Loucy (cell line): ENCODE measurements at regions not wholly inside any gene's neighbourhood (a gene's known extent, or its start where the extent isn't known, plus 50 kb on each side); places are given as distances from the start of the nearest gene placed in this dataset.

Experiments used
- H2AFZ ChIP-seq: fragments of 200-600 bp; sonication (generic); 2 replicates; pipeline ENCODE4 v1.6.0; 2016; ENCODE audit warnings: antibody characterized with exemption, mild to moderate bottlenecking, low read length, moderate library complexity
- H3F3A ChIP-seq: fragments of 200-600 bp; 2 replicates; pipeline ENCODE4 v1.6.0; 2016; ENCODE audit warnings: antibody characterized with exemption, low read depth, mild to moderate bottlenecking
- H3K27me3 ChIP-seq: fragments of 200-600 bp; sonication (generic); 2 replicates; pipeline ENCODE4 v1.6.1; 2014; ENCODE audit warnings: low read length, mild to moderate bottlenecking; ENCODE audit not compliant: insufficient read depth, poor library complexity, severe bottlenecking
- H3K36me3 ChIP-seq: fragments of 200-600 bp; sonication (generic); 2 replicates; pipeline ENCODE4 v1.6.1; 2016; ENCODE audit warnings: low read length; ENCODE audit not compliant: insufficient read depth
- H3K4me1 ChIP-seq: fragments of 200-600 bp; sonication (generic); 2 replicates; pipeline ENCODE4 v1.5.1; 2014; ENCODE audit warnings: low read length, mild to moderate bottlenecking; ENCODE audit not compliant: insufficient read depth, poor library complexity, severe bottlenecking
- H3K4me2 ChIP-seq: fragments of 200-600 bp; sonication (generic); 2 replicates; pipeline ENCODE4 v1.6.0; 2014; ENCODE audit warnings: antibody characterized with exemption, low read length, low read depth, mild to moderate bottlenecking; ENCODE audit not compliant: poor library complexity, severe bottlenecking
- H3K4me3 ChIP-seq: fragments of 200-600 bp; sonication (generic); 2 replicates; pipeline ENCODE4 v1.5.1; 2014; ENCODE audit warnings: low read length, mild to moderate bottlenecking, mixed read lengths; ENCODE audit not compliant: poor library complexity, severe bottlenecking
- H3K79me2 ChIP-seq: fragments of 200-600 bp; sonication (generic); 2 replicates; pipeline ENCODE4 v1.6.1; 2014; ENCODE audit warnings: low read length; ENCODE audit not compliant: insufficient read depth
- H3K9ac ChIP-seq: fragments of 200-600 bp; sonication (generic); 2 replicates; pipeline ENCODE4 v1.6.0; 2014; ENCODE audit warnings: mild to moderate bottlenecking, low read depth, low read length, moderate library complexity; ENCODE audit not compliant: poor library complexity, severe bottlenecking
- H3K9me2 ChIP-seq: fragments of 200-600 bp; sonication (generic); replicated peaks from 2 replicates; pipeline ENCODE4 v1.6.1; 2016; ENCODE audit warnings: low read depth, low read length, mixed read lengths
- H3K9me3 ChIP-seq: fragments of 200-600 bp; sonication (generic); 2 replicates; pipeline ENCODE4 v1.6.1; 2014; ENCODE audit warnings: mild to moderate bottlenecking, antibody characterized with exemption, low read length, low read depth; ENCODE audit not compliant: insufficient read depth
- H4K20me1 ChIP-seq: fragments of 200-600 bp; sonication (generic); 2 replicates; pipeline ENCODE4 v1.6.0; 2014; ENCODE audit warnings: antibody characterized with exemption, low read length, mild to moderate bottlenecking; ENCODE audit not compliant: insufficient read depth, poor library complexity, severe bottlenecking
- EZH2phosphoT487 ChIP-seq: fragments of 200-600 bp; IDR thresholded peaks from 2 replicates; pipeline ENCODE4 v1.6.1; 2018; ENCODE audit warnings: antibody characterized with exemption, mild to moderate bottlenecking, moderate library complexity, borderline replicate concordance
- TF ChIP-seq, protein P1 (sequence below): fragments of 200-600 bp; sonication (generic); conservative IDR thresholded peaks from 2 replicates; pipeline ENCODE4 v1.5.1; 2014; ENCODE audit warnings: mild to moderate bottlenecking, antibody characterized with exemption, low read length

DNA sequence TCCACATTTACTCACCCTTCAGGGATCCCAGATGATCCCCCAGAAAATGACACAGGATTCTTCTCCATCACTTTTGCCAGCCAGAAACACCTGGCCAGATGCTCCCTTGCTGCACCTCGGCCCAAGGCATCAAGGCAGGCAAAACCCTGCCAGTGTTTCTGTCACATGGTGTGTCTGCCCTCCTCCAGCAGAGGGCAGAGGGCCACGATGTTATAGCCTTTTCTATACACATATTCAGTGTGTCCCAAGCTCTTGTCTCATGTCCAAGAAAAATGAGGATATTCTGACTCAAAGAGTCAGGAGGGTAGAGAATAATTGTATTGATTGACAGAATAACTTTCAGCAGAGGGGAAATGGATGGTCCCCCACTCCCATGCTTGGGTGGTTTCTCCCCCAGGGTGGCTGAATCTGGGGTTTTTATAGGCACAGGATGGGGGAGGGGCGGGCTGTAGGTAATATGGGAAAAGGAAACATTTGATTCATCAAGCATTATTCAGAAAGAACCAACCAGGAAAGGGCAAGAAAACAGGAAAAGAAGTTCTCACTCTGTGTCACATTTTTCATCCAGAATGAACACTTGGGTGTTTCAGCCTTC, 933.9 kb downstream of the TRIB2 start:
- Histone ChIP-seq H3K79me2 (no peaks in the 10 kb centered on the region), H2AFZ (no peak overlapping the region), H3K27me3 (no peaks in the 10 kb centered on the region), H3K9ac (no peak overlapping the region), H3K9me2 (no peaks in the 10 kb centered on the region), H3K4me1 (peaks cover 42% of the 10 kb centered on the region), H3F3A (no peaks in the 10 kb centered on the region), H3K4me3 (no peak overlapping the region), H3K4me2 (no peak overlapping the region), H3K36me3 (no peaks in the 10 kb centered on the region; the same call in 1 of the 2 replicates), H4K20me1 (no peaks in the 10 kb centered on the region), H3K9me3 (peaks cover 33% of the 10 kb centered on the region)
- TF ChIP-seq, protein P1, sequence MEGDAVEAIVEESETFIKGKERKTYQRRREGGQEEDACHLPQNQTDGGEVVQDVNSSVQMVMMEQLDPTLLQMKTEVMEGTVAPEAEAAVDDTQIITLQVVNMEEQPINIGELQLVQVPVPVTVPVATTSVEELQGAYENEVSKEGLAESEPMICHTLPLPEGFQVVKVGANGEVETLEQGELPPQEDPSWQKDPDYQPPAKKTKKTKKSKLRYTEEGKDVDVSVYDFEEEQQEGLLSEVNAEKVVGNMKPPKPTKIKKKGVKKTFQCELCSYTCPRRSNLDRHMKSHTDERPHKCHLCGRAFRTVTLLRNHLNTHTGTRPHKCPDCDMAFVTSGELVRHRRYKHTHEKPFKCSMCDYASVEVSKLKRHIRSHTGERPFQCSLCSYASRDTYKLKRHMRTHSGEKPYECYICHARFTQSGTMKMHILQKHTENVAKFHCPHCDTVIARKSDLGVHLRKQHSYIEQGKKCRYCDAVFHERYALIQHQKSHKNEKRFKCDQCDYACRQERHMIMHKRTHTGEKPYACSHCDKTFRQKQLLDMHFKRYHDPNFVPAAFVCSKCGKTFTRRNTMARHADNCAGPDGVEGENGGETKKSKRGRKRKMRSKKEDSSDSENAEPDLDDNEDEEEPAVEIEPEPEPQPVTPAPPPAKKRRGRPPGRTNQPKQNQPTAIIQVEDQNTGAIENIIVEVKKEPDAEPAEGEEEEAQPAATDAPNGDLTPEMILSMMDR, result no peak; the same call in 1 of the 2 replicates
- TF ChIP-seq EZH2phosphoT487, result no peak

DNA sequence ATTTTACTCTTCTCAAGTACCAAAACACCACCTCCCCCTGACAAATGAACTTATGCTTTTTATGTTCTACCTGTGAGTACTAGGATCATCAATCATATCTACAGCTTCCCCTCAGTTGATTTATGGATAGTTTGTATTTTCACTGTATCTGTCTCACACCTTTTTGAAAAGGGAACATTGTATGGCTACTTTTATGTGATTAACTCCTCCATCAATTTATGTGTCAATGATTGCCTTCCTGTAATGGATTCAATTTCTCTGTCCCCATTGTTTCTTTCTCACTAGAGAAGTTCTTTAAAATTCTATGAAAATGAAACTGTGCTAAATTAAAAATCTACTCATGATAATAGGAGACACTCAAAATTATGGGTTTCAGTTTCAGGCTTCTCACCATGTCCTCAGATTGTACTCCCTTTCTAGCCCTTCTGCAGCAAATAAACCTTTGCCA, 935.0 kb downstream of the TRIB2 start:
- no peak overlapping the region for H2AFZ ChIP-seq
- no peaks in the 10 kb centered on the region; the same call in 1 of the 2 replicates for H3K36me3 ChIP-seq
- peaks cover 26% of the 10 kb centered on the region for H3K9me3 ChIP-seq
- H3K79me2 ChIP-seq, result no peaks in the 10 kb centered on the region
- no peak for TF ChIP-seq EZH2phosphoT487
- TF ChIP-seq, protein P1, result no peak
- H3F3A ChIP-seq, result no peaks in the 10 kb centered on the region
- no peaks in the 10 kb centered on the region for H3K9me2 ChIP-seq
- peak overlapping the region; percentile 1 for H3K4me3 ChIP-seq
- peaks cover 50% of the 10 kb centered on the region for H3K4me1 ChIP-seq
- peak overlapping the region; percentile 74 for H3K9ac ChIP-seq
- H4K20me1 ChIP-seq, result no peaks in the 10 kb centered on the region
- no peaks in the 10 kb centered on the region for H3K27me3 ChIP-seq
- H3K4me2 ChIP-seq, result peak overlapping the region; percentile 71

DNA sequence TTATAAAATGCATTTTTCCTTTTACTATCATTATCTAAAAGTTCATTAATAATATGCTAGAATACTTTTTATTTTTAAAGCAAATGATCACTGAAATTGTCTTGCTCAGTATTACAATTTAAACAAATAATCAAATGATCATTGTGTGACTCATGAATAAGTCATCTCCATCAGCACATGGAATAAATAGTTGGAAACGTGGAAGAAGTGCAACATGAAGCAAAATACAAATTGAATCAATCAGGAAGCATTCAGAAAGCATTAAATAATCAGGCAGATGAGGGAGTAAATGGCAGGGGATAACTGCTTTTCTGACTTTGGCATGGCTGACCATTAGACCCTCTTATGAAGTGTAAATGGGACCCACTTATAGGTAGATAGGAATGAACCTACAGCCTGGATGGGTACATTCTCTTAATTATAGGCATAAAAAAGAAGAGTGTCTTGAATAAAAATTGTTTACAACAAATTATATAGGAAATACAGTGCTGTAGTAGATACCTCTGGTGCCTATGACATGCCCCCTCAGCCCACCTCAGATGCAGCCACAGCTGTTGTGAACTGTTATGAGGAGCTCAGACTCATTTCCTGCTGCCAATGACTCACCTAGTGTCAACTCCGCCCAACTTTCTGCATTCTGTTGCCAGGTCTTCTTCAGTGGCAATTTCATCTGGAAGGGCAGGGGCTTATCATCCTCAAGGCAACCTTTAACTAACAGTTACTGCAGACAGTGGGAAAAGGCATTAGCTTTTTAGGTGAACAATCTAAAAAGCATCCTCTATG, 936.0 kb downstream of the TRIB2 start:
- no peaks in the 10 kb centered on the region for H3K9me2 ChIP-seq
- H2AFZ ChIP-seq, result peak overlapping the region; percentile 7; the same call in 1 of the 2 replicates
- peaks cover 57% of the 10 kb centered on the region for H3K4me1 ChIP-seq
- H3K4me3 ChIP-seq, result peak overlapping the region; percentile 40
- no peaks in the 10 kb centered on the region for H4K20me1 ChIP-seq
- TF ChIP-seq, protein P1, result no peak
- no peak for TF ChIP-seq EZH2phosphoT487
- peak overlapping the region; percentile 71 for H3K4me2 ChIP-seq
- H3F3A ChIP-seq, result no peaks in the 10 kb centered on the region
- H3K79me2 ChIP-seq, result no peaks in the 10 kb centered on the region
- no peaks in the 10 kb centered on the region; the same call in 1 of the 2 replicates for H3K36me3 ChIP-seq
- peak overlapping the region; percentile 74 for H3K9ac ChIP-seq
- H3K9me3 ChIP-seq, result peaks cover 26% of the 10 kb centered on the region
- H3K27me3 ChIP-seq, result no peaks in the 10 kb centered on the region
